IMR-90 (cell line): ENCODE measurements at regions not wholly inside any gene's neighbourhood (a gene's known extent, or its start where the extent isn't known, plus 50 kb on each side); places are given as distances from the start of the nearest gene placed in this dataset.
A peak's percentile ranks its signal among the peaks of the same experiment; 100 is the strongest.

Experiments
- ATAC-seq: fragments of 200-7000 bp; cut with Tn5 transposase; 2 replicates; pipeline ENCODE4 v1.9.1; 2020; ENCODE audit warnings: low read depth, mild to moderate bottlenecking, moderate library complexity
- BruUV-seq: library from RNA; stranded (reverse); fragments of 400-500 nt; replicated peaks from 2 replicates; lab custom pipeline; 2021; lab: Mats Ljungman, UMichigan
- CTCF ChIA-PET: fragments of 300-600 bp; formaldehyde crosslinking; extraction: SDS; loops from one replicate; lab custom pipeline; 2021; ENCODE audit warnings: antibody characterized with exemption; lab: Yijun Ruan, JAX
- POLR2A ChIA-PET: fragments of 300-600 bp; sonication (Branson Sonifier 250); formaldehyde crosslinking; loops from one replicate; lab custom pipeline; 2022; ENCODE audit warnings: antibody characterized with exemption; ENCODE audit not compliant: unreplicated experiment; lab: Charles Lee
- DNase-seq: peaks from one replicate; pipeline ENCODE4 v3.0.0; 2013
- H2AFZ ChIP-seq: replicated peaks from 2 replicates; pipeline ENCODE3; 2013; ENCODE audit warnings: low read length, mild to moderate bottlenecking; ENCODE audit not compliant: poor library complexity
- H2AK5ac ChIP-seq: 2 replicates; pipeline ENCODE4 v1.6.1; 2013; ENCODE audit warnings: low read depth, low read length, inconsistent platforms
- H2AK9ac ChIP-seq: replicated peaks from 2 replicates; pipeline ENCODE3; 2013; ENCODE audit warnings: mild to moderate bottlenecking, low read depth, low read length, moderate library complexity; ENCODE audit not compliant: poor library complexity
- H2BK120ac ChIP-seq: 2 replicates; pipeline ENCODE4 v1.6.1; 2013; ENCODE audit warnings: low read depth, low read length, inconsistent platforms
- H2BK15ac ChIP-seq: 3 replicates; pipeline ENCODE4 v1.6.1; 2013; ENCODE audit warnings: low read depth, low read length, inconsistent platforms
- H2BK20ac ChIP-seq: 2 replicates; pipeline ENCODE4 v1.6.1; 2013; ENCODE audit warnings: low read depth, mild to moderate bottlenecking, inconsistent platforms, low read length, moderate library complexity
- H2BK5ac ChIP-seq: 2 replicates; pipeline ENCODE4 v1.6.1; 2013; ENCODE audit warnings: mild to moderate bottlenecking, low read depth, low read length, inconsistent platforms; ENCODE audit not compliant: poor library complexity, severe bottlenecking
- H3K14ac ChIP-seq: replicated peaks from 2 replicates; pipeline ENCODE4 v1.6.1; 2013; ENCODE audit warnings: low read depth, low read length, inconsistent platforms
- H3K18ac ChIP-seq: 2 replicates; pipeline ENCODE4 v1.6.1; 2013; ENCODE audit warnings: low read depth, low read length, control low read depth
- H3K23ac ChIP-seq: 2 replicates; pipeline ENCODE4 v1.6.1; 2013; ENCODE audit warnings: low read depth, low read length, inconsistent platforms
- H3K27ac ChIP-seq: 2 replicates; pipeline ENCODE4 v1.5.1; 2013; ENCODE audit warnings: mild to moderate bottlenecking, control low read depth, low read length; ENCODE audit not compliant: insufficient read depth
- H3K27me3 ChIP-seq: 2 replicates; pipeline ENCODE4 v1.6.1; 2013; ENCODE audit warnings: low read length; ENCODE audit not compliant: control insufficient read depth, insufficient read depth
- H3K36me3 ChIP-seq: 2 replicates; pipeline ENCODE4 v1.6.1; 2013; ENCODE audit warnings: low read length, mixed read lengths; ENCODE audit not compliant: control insufficient read depth, insufficient read depth
- H3K4ac ChIP-seq: 2 replicates; pipeline ENCODE4 v1.6.1; 2013; ENCODE audit warnings: low read depth, low read length, inconsistent platforms
- H3K4me1 ChIP-seq: 2 replicates; pipeline ENCODE4 v1.6.1; 2013; ENCODE audit warnings: low read length, mixed read lengths; ENCODE audit not compliant: control insufficient read depth, insufficient read depth
- H3K4me2 ChIP-seq: 2 replicates; pipeline ENCODE4 v1.6.1; 2013; ENCODE audit warnings: low read depth, mild to moderate bottlenecking, control low read depth, low read length, moderate library complexity
- H3K4me3 ChIP-seq: 2 replicates; pipeline ENCODE4 v1.5.1; 2013; ENCODE audit warnings: low read depth, mild to moderate bottlenecking, control low read depth, low read length, moderate library complexity; ENCODE audit not compliant: insufficient read depth
- H3K56ac ChIP-seq: 2 replicates; pipeline ENCODE4 v1.6.1; 2013; ENCODE audit warnings: low read length, inconsistent platforms; ENCODE audit not compliant: insufficient read depth; ENCODE audit errors: extremely low read depth
- H3K79me1 ChIP-seq, 2 experiments: 2 replicates each; pipeline ENCODE4 v1.6.1; 2013; ENCODE audit warnings: low read length in 2 of 2, inconsistent platforms in 1 of 2, low read depth in 1 of 2
- H3K9ac ChIP-seq: 2 replicates; pipeline ENCODE4 v1.6.1; 2013; ENCODE audit warnings: low read depth, low read length, control low read depth
- H3K9me1 ChIP-seq: 2 replicates; pipeline ENCODE4 v1.6.1; 2013; ENCODE audit warnings: low read length, inconsistent platforms; ENCODE audit not compliant: insufficient read depth
- H3K9me3 ChIP-seq: 2 replicates; pipeline ENCODE4 v1.6.1; 2013; ENCODE audit warnings: low read length; ENCODE audit not compliant: control insufficient read depth, insufficient read depth
- H4K20me1 ChIP-seq: 2 replicates; pipeline ENCODE4 v1.6.1; 2013; ENCODE audit warnings: low read length, inconsistent platforms; ENCODE audit not compliant: insufficient read depth
- H4K5ac ChIP-seq: 2 replicates; pipeline ENCODE4 v1.6.1; 2013; ENCODE audit warnings: mild to moderate bottlenecking, low read depth, low read length, control low read depth
- H4K8ac ChIP-seq, 2 experiments: 2 replicates each; pipeline ENCODE4 v1.6.1; 2013; ENCODE audit warnings: low read depth in 2 of 2, low read length in 2 of 2, control low read depth in 1 of 2, inconsistent platforms in 1 of 2
- H4K91ac ChIP-seq: 2 replicates; pipeline ENCODE4 v1.6.1; 2013; ENCODE audit warnings: low read depth, low read length, inconsistent platforms; ENCODE audit not compliant: insufficient read depth
- CEBPB ChIP-seq: IDR thresholded peaks from 2 replicates; pipeline ENCODE4 v1.6.1; 2012; ENCODE audit warnings: low read depth, low read length, improper control_type of control experiment
- ELK1 ChIP-seq: fragments of 150-350 bp; IDR thresholded peaks from 2 replicates; pipeline ENCODE4 v1.6.1; 2016; ENCODE audit warnings: low read depth, mild to moderate bottlenecking, low read length, moderate library complexity, borderline replicate concordance
- FOS ChIP-seq: fragments of 150-350 bp; IDR thresholded peaks from 2 replicates; pipeline ENCODE4 v1.6.1; 2016; ENCODE audit warnings: low read depth, low read length
- MAFK ChIP-seq: IDR thresholded peaks from 2 replicates; pipeline ENCODE4 v1.6.1; 2012; ENCODE audit warnings: low read depth, low read length, improper control_type of control experiment
- MXI1 ChIP-seq: IDR thresholded peaks from 2 replicates; pipeline ENCODE4 v1.6.1; 2012; ENCODE audit warnings: low read depth, mild to moderate bottlenecking, low read length, moderate library complexity, borderline replicate concordance
- POLR2A ChIP-seq: IDR thresholded peaks from 2 replicates; pipeline ENCODE4 v1.6.1; 2012; ENCODE audit warnings: mild to moderate bottlenecking, low read depth, low read length
- RCOR1 ChIP-seq: IDR thresholded peaks from 2 replicates; pipeline ENCODE4 v1.6.1; 2012; ENCODE audit warnings: mild to moderate bottlenecking, low read length, improper control_type of control experiment; ENCODE audit not compliant: insufficient replicate concordance
- SMC3 ChIP-seq: fragments of 150-350 bp; IDR thresholded peaks from 2 replicates; pipeline ENCODE4 v1.6.1; 2016; ENCODE audit warnings: low read depth, mild to moderate bottlenecking, antibody characterized with exemption, low read length, moderate library complexity
- USF2 ChIP-seq: fragments of 150-350 bp; IDR thresholded peaks from 2 replicates; pipeline ENCODE4 v1.6.1; 2017; ENCODE audit warnings: mild to moderate bottlenecking, antibody characterized with exemption, low read length, low read depth
- WGBS, 2 experiments: methylation state at CpG; one replicate each; pipeline versions ENCODE4 v1.1.5 to v1.1.7; 2013; ENCODE audit warnings: missing lambda C conversion rate in 2 of 2; ENCODE audit not compliant: insufficient read length in 1 of 2; ENCODE audit errors: extremely low coverage in 2 of 2; 5-methylcytosine and 5-hydroxymethylcytosine counted together
- dilution Hi-C: fragments of 300-500 bp; cut with HindIII; formaldehyde crosslinking; loops from one replicate; pipeline ENCODE4 v1.14.3; 2018; ENCODE audit warnings: low sequenced_read_pairs; ENCODE audit not compliant: unreplicated experiment
- in situ Hi-C: fragments of 300-500 bp; cut with MboI; formaldehyde crosslinking; loops from 3 replicates; pipeline ENCODE4 v1.14.3; 2019; ENCODE audit warnings: low sequenced_read_pairs, inconsistent platforms, mixed read lengths
- intact Hi-C: fragments of 100-400 bp; cut with micrococcal nuclease; formaldehyde crosslinking; loops from 2 replicates; pipeline ENCODE4 v1.10.0; 2022

- Histone ChIP-seq H3K4me2 (no peak overlapping the region), H2BK5ac (no peak overlapping the region), H4K5ac (no peak overlapping the region), H3K4ac (no peak overlapping the region), H3K56ac (no peak overlapping the region), H3K9me1 (peaks cover 2% of the 10 kb centered on the region; the same call in 1 of the 2 replicates), H3K27me3 (no peaks in the 10 kb centered on the region), H3K79me1 (no peaks in the 10 kb centered on the region), H2AK9ac (no peak overlapping the region), H3K18ac (no peak overlapping the region), H2AFZ (no peak overlapping the region), H2BK120ac (no peak overlapping the region), H4K8ac (no peak overlapping the region), H3K23ac (no peak overlapping the region), H3K9ac (no peak overlapping the region), H3K4me1 (peaks cover 9% of the 10 kb centered on the region; the same call in 1 of the 2 replicates), H2AK5ac (0 out of 2 replicates have a peak overlapping the region, but pooled peaks have one; percentile 9), H4K20me1 (no peaks in the 10 kb centered on the region), H4K91ac (no peak overlapping the region), H2BK20ac (no peak overlapping the region), H3K4me3 (no peak overlapping the region), H3K27ac (no peak overlapping the region), H3K14ac (no peak overlapping the region), H2BK15ac (no peak overlapping the region), H3K9me3 (no peaks in the 10 kb centered on the region), H3K36me3 (no peaks in the 10 kb centered on the region)
- ChIA-PET POLR2A (interaction anchor here (0.6 kb wide), 1 partner anchor 41 kb away, joined by 3 read pairs; no protein-coding TSS in a partner anchor), CTCF (interaction anchor here (0.5 kb wide), 1 partner anchor 284 kb away, joined by 4 read pairs; no protein-coding TSS in a partner anchor)
- no peak for DNase-seq
- WGBS, 2 experiments, result 100% methylated on average over 1 of the region's 12 CpGs; no CpG with 5 or more reads in 1 of the 2 experiments
- dilution Hi-C loops (no loop called here), in situ Hi-C loops (no loop called here), intact Hi-C loops (no loop called here)
- no TSS peak for BruUV-seq
- no peak for ATAC-seq
- TF ChIP-seq USF2, result no peak
- TF ChIP-seq MAFK, result no peak
- no peak for TF ChIP-seq MXI1
- TF ChIP-seq ELK1, result no peak
- no peak for TF ChIP-seq POLR2A
- no peak for TF ChIP-seq CEBPB
- TF ChIP-seq SMC3, result no peak
- no peak for TF ChIP-seq RCOR1
- TF ChIP-seq FOS, result no peak
These were observed 101.1 kb downstream of the ZFP36L2 start for GRCh38 chr2:43125090-43125998.
